Body of pancreas (tissue), 4 donors: ENCODE measurements at regions not wholly inside any gene's neighbourhood (a gene's known extent, or its start where the extent isn't known, plus 50 kb on each side); places are given as distances from the start of the nearest gene placed in this dataset.

ENCODE experiments used
- ATAC-seq: fragments of 150-250 bp; one replicate; pipeline ENCODE4 v1.9.1; 2016
- DNase-seq, 4 donors: peaks; one replicate each; pipeline ENCODE4 v3.0.0-alpha.2; 2019
- H3K27ac ChIP-seq, 4 donors: fragments of 200-600 bp; sonication (generic); 1 replicate in 3 of 4; 2 replicates in 1 of 4; pipeline versions ENCODE4 v1.5.1 to v1.6.1; 2016 to 2019; ENCODE audit warnings: mild to moderate bottlenecking in 1 of 4, mixed read lengths in 1 of 4, moderate library complexity in 1 of 4
- H3K27me3 ChIP-seq, 2 donors: fragments of 200-600 bp; sonication (generic); one replicate each; pipeline ENCODE4 v1.6.0; 2016; ENCODE audit warnings: mild to moderate bottlenecking in 1 of 2
- H3K36me3 ChIP-seq, 2 donors: fragments of 200-600 bp; sonication (generic); replicated peaks in 1 of 2; 2 replicates each; pipeline ENCODE4 v1.5.1; 2016; ENCODE audit warnings: low read depth in 2 of 2; ENCODE audit not compliant: insufficient read depth in 1 of 2
- H3K4me1 ChIP-seq: fragments of 200-600 bp; sonication (generic); one replicate; pipeline ENCODE4 v1.6.0; 2016
- H3K4me3 ChIP-seq, 2 donors: fragments of 200-600 bp; sonication (generic); 1 replicate in 1 of 2; 2 replicates in 1 of 2; pipeline ENCODE4 v1.5.1; 2016 to 2019
- H3K9me3 ChIP-seq, 3 donors: fragments of 200-600 bp; sonication (generic); 1 replicate in 2 of 3; 2 replicates in 1 of 3; pipeline ENCODE4 v1.5.1; 2016
- POLR2A ChIP-seq, 3 donors: fragments of 450-650 bp; IDR thresholded peaks; one replicate each; pipeline ENCODE4 v1.6.1; 2016; ENCODE audit warnings: antibody characterized with exemption in 3 of 3, mild to moderate bottlenecking in 2 of 3
- WGBS, 2 donors: methylation state at CpG; one replicate each; pipeline ENCODE4 v1.1.5; 2017; 5-methylcytosine and 5-hydroxymethylcytosine counted together
- intact Hi-C: fragments of 100-400 bp; cut with DNase I; formaldehyde crosslinking; loops from one replicate; pipeline ENCODE4 v1.15.1; 2023
- TF ChIP-seq, protein P1 (sequence below), 7 experiments: fragments of 450-650 bp in 4 of 7; fragments of 200-600 bp in 3 of 7; sonication (generic) in 3 of 7; IDR thresholded peaks; one replicate each; pipeline ENCODE4 v1.5.1; 2016 to 2019; ENCODE audit warnings: antibody characterized with exemption in 7 of 7

GRCh38 chr5:74951865-74952264 lies 85.7 kb upstream of the FAM169A start:
- no peaks in the 10 kb centered on the region for H3K27me3 ChIP-seq
- peaks cover 73% of the 10 kb centered on the region for H3K4me1 ChIP-seq
- no peak for ATAC-seq
- TF ChIP-seq, protein P1, sequence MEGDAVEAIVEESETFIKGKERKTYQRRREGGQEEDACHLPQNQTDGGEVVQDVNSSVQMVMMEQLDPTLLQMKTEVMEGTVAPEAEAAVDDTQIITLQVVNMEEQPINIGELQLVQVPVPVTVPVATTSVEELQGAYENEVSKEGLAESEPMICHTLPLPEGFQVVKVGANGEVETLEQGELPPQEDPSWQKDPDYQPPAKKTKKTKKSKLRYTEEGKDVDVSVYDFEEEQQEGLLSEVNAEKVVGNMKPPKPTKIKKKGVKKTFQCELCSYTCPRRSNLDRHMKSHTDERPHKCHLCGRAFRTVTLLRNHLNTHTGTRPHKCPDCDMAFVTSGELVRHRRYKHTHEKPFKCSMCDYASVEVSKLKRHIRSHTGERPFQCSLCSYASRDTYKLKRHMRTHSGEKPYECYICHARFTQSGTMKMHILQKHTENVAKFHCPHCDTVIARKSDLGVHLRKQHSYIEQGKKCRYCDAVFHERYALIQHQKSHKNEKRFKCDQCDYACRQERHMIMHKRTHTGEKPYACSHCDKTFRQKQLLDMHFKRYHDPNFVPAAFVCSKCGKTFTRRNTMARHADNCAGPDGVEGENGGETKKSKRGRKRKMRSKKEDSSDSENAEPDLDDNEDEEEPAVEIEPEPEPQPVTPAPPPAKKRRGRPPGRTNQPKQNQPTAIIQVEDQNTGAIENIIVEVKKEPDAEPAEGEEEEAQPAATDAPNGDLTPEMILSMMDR (IDR thresholded peaks at IDR 0.05) = no peak
- no peak for TF ChIP-seq POLR2A (IDR thresholded peaks at IDR 0.05)
- DNase-seq = no peak
- peak overlapping the region in 3 of 4 donors; percentile 47 to 66 (median 65) for H3K27ac ChIP-seq
- intact Hi-C loops = no loop called here
- H3K9me3 ChIP-seq = no peaks in the 10 kb centered on the region
- H3K4me3 ChIP-seq = no peak overlapping the region
- no peaks in the 10 kb centered on the region for H3K36me3 ChIP-seq

DNA sequence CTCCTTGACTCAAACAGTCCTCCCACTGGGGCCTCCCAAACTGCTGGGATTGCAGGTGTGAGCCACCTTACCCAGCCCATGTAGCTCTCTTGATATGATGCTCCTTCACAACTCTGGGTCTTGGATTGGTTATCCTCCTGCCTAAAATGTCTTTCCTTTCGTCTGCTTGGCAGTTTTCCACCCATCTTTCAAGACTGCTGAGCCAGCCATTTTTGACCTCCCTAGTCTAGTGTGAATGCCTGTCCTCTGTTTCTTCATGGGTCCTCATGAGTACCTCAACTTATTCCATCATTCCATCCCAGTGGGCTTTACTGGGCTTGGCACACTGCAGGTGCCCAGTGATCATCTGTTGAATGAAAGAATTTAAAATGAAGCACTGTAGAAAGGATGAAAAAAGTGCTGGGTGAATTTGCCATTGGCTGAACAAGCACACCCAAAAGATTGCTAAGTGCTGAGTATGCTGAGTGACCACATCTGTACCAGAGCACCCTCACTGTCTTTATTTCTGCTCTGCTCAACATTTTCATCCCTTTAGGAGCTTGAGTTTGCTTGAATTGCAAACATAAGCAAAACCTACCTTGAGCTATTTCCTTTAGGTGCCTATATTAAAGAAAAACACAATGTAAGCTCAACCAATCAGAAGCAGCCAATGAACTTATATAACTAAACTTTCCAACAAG lies 84.8 kb upstream of the FAM169A start:
- Histone ChIP-seq H3K4me3 (no peak overlapping the region), H3K9me3 (no peaks in the 10 kb centered on the region), H3K27me3 (no peaks in the 10 kb centered on the region), H3K27ac (peak overlapping the region in 2 of 4 donors; percentile 47 to 68), H3K4me1 (peaks cover 68% of the 10 kb centered on the region), H3K36me3 (no peaks in the 10 kb centered on the region)
- ATAC-seq (no peak), DNase-seq (no peak)
- 74 to 83% methylated on average over 1 of the region's 1 CpG for WGBS, 2 donors
- intact Hi-C loops = no loop called here
- TF ChIP-seq POLR2A (IDR thresholded peaks at IDR 0.05) = no peak
- TF ChIP-seq, protein P1 (IDR thresholded peaks at IDR 0.05) = no peak

DNA sequence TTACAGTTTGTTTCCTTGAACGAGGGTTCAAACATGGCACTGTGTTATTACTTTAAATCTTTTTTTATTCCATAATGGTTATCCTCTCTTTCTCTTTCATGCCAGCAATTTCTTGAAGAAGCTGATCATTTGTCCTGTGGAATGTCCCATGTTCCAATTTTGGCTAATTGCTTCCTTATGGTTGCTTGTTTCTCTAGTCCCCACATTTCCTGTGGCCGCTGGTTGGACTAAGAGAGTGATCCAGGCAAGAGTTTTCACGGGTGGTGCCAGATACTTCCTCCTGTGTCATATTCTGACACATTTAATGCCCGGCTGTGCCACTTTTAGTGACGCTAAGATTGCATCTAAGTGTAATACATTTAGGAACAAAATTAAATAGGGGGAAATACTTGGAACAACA lies 83.8 kb upstream of the FAM169A start:
- ATAC-seq = no peak
- TF ChIP-seq, protein P1 (IDR thresholded peaks at IDR 0.05) = no peak
- no peak for TF ChIP-seq POLR2A (IDR thresholded peaks at IDR 0.05)
- H3K9me3 ChIP-seq = no peaks in the 10 kb centered on the region
- no peaks in the 10 kb centered on the region for H3K27me3 ChIP-seq
- no peak for DNase-seq
- peaks cover 58% of the 10 kb centered on the region for H3K4me1 ChIP-seq
- H3K27ac ChIP-seq = peak overlapping the region in 3 of 4 donors; percentile 68 to 84 (median 69)
- intact Hi-C loops = no loop called here
- no peak overlapping the region for H3K4me3 ChIP-seq
- 50 to 60% methylated on average over 5 of the region's 5 CpGs for whole genome bisulfite sequencing, 2 donors
- no peaks in the 10 kb centered on the region for H3K36me3 ChIP-seq

- Histone ChIP-seq H3K4me1 (peaks cover 41% of the 10 kb centered on the region), H3K4me3 (no peak overlapping the region), H3K36me3 (no peaks in the 10 kb centered on the region), H3K27ac (peak overlapping the region; percentile 64 to 84 (median 68)), H3K27me3 (no peaks in the 10 kb centered on the region), H3K9me3 (no peaks in the 10 kb centered on the region)
- WGBS, 2 donors = 55 to 59% methylated on average over 6 of the region's 6 CpGs
- TF ChIP-seq, protein P1 (IDR thresholded peaks at IDR 0.05) = no peak
- no peak for TF ChIP-seq POLR2A (IDR thresholded peaks at IDR 0.05)
- ATAC-seq (no peak), DNase-seq (peak in 2 of 4 donors; percentile 25 to 32)
- intact Hi-C loops = no loop called here
Measured at GRCh38 chr5:74948031-74948546, 81.9 kb upstream of the FAM169A start.

DNA sequence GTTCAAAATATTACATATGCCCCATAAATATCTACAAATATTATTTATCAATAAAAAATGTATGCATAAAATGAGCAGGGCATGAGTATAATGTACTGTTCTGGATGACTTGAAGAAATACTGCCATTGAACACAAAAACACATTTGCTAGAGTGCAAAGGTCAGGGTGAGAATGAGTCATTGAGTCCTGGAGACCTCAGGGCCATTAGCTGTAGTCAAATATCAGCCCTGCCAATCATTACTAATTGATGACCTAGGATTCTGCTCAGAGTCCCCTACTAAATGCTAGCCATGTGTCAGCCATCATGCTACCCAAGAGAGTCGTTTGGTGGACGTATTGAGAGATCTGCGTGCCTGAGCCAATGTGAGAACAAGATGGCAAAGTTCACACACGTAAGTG lies 80.3 kb upstream of the FAM169A start:
- Histone ChIP-seq H3K27ac (no peak overlapping the region), H3K4me1 (peaks cover 28% of the 10 kb centered on the region), H3K36me3 (no peaks in the 10 kb centered on the region), H3K27me3 (no peaks in the 10 kb centered on the region), H3K9me3 (no peaks in the 10 kb centered on the region), H3K4me3 (no peak overlapping the region)
- intact Hi-C loops = no loop called here
- WGBS, 2 donors = 60 to 76% methylated on average over 4 of the region's 4 CpGs
- TF ChIP-seq POLR2A (IDR thresholded peaks at IDR 0.05) = no peak
- TF ChIP-seq, protein P1 (IDR thresholded peaks at IDR 0.05) = no peak
- ATAC-seq (no peak), DNase-seq (no peak)
